Liver (tissue), 8 donors: ENCODE measurements at regions not wholly inside any gene's neighbourhood (a gene's known extent, or its start where the extent isn't known, plus 50 kb on each side); places are given as distances from the start of the nearest gene placed in this dataset.

Experiments
- DNase-seq: peaks from one replicate; pipeline ENCODE4 v3.0.0-alpha.2; 2017; ENCODE audit warnings: low spot score
- H3K27ac ChIP-seq, 2 donors: one replicate each; pipeline ENCODE4 v1.7.0; 2013; ENCODE audit warnings: inconsistent platforms in 2 of 2, low read length in 2 of 2, control low read depth in 1 of 2, low read depth in 1 of 2, mild to moderate bottlenecking in 1 of 2
- H3K27me3 ChIP-seq, 4 donors: one replicate each; pipeline versions ENCODE4 v1.6.1 to v1.7.0; 2013; ENCODE audit warnings: low read length in 3 of 4, inconsistent platforms in 1 of 4, mild to moderate bottlenecking in 1 of 4, moderate library complexity in 1 of 4; ENCODE audit not compliant: control insufficient read depth in 4 of 4, insufficient read depth in 4 of 4
- H3K36me3 ChIP-seq, 4 donors: one replicate each; pipeline versions ENCODE4 v1.6.1 to v1.7.0; 2013; ENCODE audit warnings: low read length in 3 of 4, mild to moderate bottlenecking in 3 of 4, low read depth in 1 of 4, moderate library complexity in 1 of 4; ENCODE audit not compliant: control insufficient read depth in 4 of 4, insufficient read depth in 3 of 4
- H3K4me1 ChIP-seq, 4 donors: one replicate each; pipeline versions ENCODE4 v1.6.1 to v1.7.0; 2013; ENCODE audit warnings: low read length in 3 of 4, mild to moderate bottlenecking in 3 of 4, moderate library complexity in 1 of 4; ENCODE audit not compliant: control insufficient read depth in 4 of 4, insufficient read depth in 4 of 4
- H3K4me3 ChIP-seq, 3 donors: one replicate each; pipeline versions ENCODE4 v1.6.1 to v1.7.0; 2013; ENCODE audit warnings: low read length in 3 of 3, control low read depth in 1 of 3, low read depth in 1 of 3, mild to moderate bottlenecking in 1 of 3
- H3K9ac ChIP-seq, 2 donors: one replicate each; pipeline ENCODE4 v1.7.0; 2013; ENCODE audit warnings: low read length in 2 of 2, mild to moderate bottlenecking in 2 of 2, moderate library complexity in 2 of 2, control low read depth in 1 of 2, low read depth in 1 of 2
- H3K9me3 ChIP-seq, 4 donors: one replicate each; pipeline versions ENCODE4 v1.6.1 to v1.7.0; 2013; ENCODE audit warnings: low read length in 3 of 4; ENCODE audit not compliant: control insufficient read depth in 4 of 4
- EGR1 ChIP-seq, 2 donors: IDR thresholded peaks; 2 replicates each; pipeline ENCODE4 v1.6.1; 2016 to 2018; ENCODE audit warnings: antibody characterized with exemption in 2 of 2, low read depth in 2 of 2
- FOXA2 ChIP-seq: IDR thresholded peaks from 2 replicates; pipeline ENCODE4 v1.6.1; 2016; ENCODE audit warnings: antibody characterized with exemption
- GABPA ChIP-seq, 2 donors: IDR thresholded peaks in 1 of 2; conservative IDR thresholded peaks in 1 of 2; 2 replicates each; pipeline ENCODE4 v1.6.1; 2016; ENCODE audit warnings: antibody characterized with exemption in 2 of 2, mild to moderate bottlenecking in 1 of 2, moderate library complexity in 1 of 2
- HNF4A ChIP-seq, 2 donors: conservative IDR thresholded peaks; 2 replicates each; pipeline ENCODE4 v1.6.1; 2016; ENCODE audit warnings: antibody characterized with exemption in 2 of 2, mild to moderate bottlenecking in 2 of 2
- RAD21 ChIP-seq, 2 donors: IDR thresholded peaks; 2 replicates each; pipeline ENCODE4 v1.6.1; 2016; ENCODE audit warnings: antibody characterized with exemption in 2 of 2, mild to moderate bottlenecking in 2 of 2
- RXRA ChIP-seq, 2 donors: IDR thresholded peaks; 2 replicates each; pipeline ENCODE4 v1.6.1; 2017 to 2018; ENCODE audit warnings: antibody characterized with exemption in 2 of 2, mild to moderate bottlenecking in 1 of 2
- SP1 ChIP-seq: IDR thresholded peaks from 2 replicates; pipeline ENCODE4 v1.6.1; 2018; ENCODE audit warnings: antibody characterized with exemption, mild to moderate bottlenecking
- TAF1 ChIP-seq: conservative IDR thresholded peaks from 2 replicates; pipeline ENCODE4 v1.6.1; 2016; ENCODE audit warnings: antibody characterized with exemption, mild to moderate bottlenecking
- YY1 ChIP-seq: IDR thresholded peaks from 2 replicates; pipeline ENCODE4 v1.6.1; 2016; ENCODE audit warnings: antibody characterized with exemption, mild to moderate bottlenecking
- WGBS: extraction: QIAGEN DNeasy Blood & Tissue Kit; methylation state at CpG from one replicate; pipeline ENCODE4 v1.1.7; 2013; 5-methylcytosine and 5-hydroxymethylcytosine counted together
- TF ChIP-seq, protein P1 (sequence below): IDR thresholded peaks from 2 replicates; pipeline ENCODE4 v1.6.1; 2016; ENCODE audit warnings: antibody characterized with exemption, mild to moderate bottlenecking
- TF ChIP-seq, protein P2 (sequence below): IDR thresholded peaks from 2 replicates; pipeline ENCODE4 v1.6.1; 2016; ENCODE audit warnings: antibody characterized with exemption
- TF ChIP-seq, protein P3 (sequence below): fragments of 150-350 bp; IDR thresholded peaks from 2 replicates; pipeline ENCODE4 v1.5.1; 2017; ENCODE audit warnings: improper control_type of control experiment, low read depth, low read length; ENCODE audit not compliant: missing input control
- TF ChIP-seq, protein P4 (sequence below): IDR thresholded peaks from 2 replicates; pipeline ENCODE4 v1.6.1; 2016; ENCODE audit warnings: antibody characterized with exemption
- donor health status: healthy.
- donor health status: healthy.
- donor health status: healthy.
- donor health status: healthy.
- donor health status: healthy.

DNA sequence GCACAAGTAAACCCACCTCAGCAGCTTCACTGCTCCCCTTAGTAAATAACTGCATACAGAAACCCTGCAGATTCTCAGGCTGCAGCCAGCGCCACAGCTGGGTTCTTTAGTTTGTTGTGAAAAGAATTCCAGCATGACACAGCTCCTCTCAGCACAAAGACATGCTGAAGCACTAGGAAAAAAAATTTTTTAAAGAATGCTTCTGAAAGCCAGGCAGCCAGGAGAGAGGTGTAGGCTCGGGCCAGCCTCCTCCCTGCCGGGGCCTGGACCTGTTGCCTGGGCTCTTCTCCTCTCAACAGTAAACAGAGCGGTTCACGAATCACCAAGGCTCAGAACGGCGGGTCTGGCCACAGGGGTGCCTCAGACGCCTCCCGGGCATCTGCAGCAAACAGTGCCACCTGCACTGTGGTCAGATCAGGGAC lies 95.7 kb upstream of the POU3F3 start:
- TF ChIP-seq SP1 (no peak), GABPA (IDR thresholded peaks at IDR 0.05 in 1 of 2, conservative IDR thresholded peaks at IDR 0.05 in 1 of 2) (no peak), EGR1 (IDR thresholded peaks at IDR 0.05; ENCODE audit: low read depth in 2 of 2) (no peak), YY1 (no peak), HNF4A (conservative IDR thresholded peaks at IDR 0.05) (no peak), TAF1 (no peak), FOXA2 (no peak)
- TF ChIP-seq, protein P1, sequence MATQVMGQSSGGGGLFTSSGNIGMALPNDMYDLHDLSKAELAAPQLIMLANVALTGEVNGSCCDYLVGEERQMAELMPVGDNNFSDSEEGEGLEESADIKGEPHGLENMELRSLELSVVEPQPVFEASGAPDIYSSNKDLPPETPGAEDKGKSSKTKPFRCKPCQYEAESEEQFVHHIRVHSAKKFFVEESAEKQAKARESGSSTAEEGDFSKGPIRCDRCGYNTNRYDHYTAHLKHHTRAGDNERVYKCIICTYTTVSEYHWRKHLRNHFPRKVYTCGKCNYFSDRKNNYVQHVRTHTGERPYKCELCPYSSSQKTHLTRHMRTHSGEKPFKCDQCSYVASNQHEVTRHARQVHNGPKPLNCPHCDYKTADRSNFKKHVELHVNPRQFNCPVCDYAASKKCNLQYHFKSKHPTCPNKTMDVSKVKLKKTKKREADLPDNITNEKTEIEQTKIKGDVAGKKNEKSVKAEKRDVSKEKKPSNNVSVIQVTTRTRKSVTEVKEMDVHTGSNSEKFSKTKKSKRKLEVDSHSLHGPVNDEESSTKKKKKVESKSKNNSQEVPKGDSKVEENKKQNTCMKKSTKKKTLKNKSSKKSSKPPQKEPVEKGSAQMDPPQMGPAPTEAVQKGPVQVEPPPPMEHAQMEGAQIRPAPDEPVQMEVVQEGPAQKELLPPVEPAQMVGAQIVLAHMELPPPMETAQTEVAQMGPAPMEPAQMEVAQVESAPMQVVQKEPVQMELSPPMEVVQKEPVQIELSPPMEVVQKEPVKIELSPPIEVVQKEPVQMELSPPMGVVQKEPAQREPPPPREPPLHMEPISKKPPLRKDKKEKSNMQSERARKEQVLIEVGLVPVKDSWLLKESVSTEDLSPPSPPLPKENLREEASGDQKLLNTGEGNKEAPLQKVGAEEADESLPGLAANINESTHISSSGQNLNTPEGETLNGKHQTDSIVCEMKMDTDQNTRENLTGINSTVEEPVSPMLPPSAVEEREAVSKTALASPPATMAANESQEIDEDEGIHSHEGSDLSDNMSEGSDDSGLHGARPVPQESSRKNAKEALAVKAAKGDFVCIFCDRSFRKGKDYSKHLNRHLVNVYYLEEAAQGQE = no peak
- TF ChIP-seq, protein P2, sequence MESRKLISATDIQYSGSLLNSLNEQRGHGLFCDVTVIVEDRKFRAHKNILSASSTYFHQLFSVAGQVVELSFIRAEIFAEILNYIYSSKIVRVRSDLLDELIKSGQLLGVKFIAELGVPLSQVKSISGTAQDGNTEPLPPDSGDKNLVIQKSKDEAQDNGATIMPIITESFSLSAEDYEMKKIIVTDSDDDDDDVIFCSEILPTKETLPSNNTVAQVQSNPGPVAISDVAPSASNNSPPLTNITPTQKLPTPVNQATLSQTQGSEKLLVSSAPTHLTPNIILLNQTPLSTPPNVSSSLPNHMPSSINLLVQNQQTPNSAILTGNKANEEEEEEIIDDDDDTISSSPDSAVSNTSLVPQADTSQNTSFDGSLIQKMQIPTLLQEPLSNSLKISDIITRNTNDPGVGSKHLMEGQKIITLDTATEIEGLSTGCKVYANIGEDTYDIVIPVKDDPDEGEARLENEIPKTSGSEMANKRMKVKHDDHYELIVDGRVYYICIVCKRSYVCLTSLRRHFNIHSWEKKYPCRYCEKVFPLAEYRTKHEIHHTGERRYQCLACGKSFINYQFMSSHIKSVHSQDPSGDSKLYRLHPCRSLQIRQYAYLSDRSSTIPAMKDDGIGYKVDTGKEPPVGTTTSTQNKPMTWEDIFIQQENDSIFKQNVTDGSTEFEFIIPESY = no peak
- TF ChIP-seq, protein P3, sequence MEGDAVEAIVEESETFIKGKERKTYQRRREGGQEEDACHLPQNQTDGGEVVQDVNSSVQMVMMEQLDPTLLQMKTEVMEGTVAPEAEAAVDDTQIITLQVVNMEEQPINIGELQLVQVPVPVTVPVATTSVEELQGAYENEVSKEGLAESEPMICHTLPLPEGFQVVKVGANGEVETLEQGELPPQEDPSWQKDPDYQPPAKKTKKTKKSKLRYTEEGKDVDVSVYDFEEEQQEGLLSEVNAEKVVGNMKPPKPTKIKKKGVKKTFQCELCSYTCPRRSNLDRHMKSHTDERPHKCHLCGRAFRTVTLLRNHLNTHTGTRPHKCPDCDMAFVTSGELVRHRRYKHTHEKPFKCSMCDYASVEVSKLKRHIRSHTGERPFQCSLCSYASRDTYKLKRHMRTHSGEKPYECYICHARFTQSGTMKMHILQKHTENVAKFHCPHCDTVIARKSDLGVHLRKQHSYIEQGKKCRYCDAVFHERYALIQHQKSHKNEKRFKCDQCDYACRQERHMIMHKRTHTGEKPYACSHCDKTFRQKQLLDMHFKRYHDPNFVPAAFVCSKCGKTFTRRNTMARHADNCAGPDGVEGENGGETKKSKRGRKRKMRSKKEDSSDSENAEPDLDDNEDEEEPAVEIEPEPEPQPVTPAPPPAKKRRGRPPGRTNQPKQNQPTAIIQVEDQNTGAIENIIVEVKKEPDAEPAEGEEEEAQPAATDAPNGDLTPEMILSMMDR = no peak
- no peak for DNase-seq

DNA sequence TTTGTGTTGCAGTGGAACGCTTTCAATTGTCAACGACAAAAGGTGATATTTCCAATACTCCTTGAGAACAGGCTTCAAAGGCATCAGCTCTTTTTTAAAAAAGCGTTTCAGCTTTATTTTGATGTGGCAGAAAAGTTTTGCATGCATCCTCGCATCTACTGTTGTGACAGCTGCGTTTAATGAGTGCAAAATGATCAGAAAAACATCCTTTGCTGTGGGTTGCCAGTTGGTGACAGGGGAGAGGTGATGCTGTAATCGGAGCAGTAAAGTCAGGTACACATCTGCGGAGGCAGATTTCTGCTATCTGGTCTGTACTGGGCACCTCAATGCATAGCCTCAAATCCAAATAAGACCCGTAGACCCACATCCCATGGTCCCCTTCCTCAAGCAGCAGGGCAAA lies 91.9 kb upstream of the POU3F3 start:
- TF ChIP-seq, protein P1 = no peak
- TF ChIP-seq RAD21 (IDR thresholded peaks at IDR 0.05) (no peak), RXRA (IDR thresholded peaks at IDR 0.05) (no peak), TAF1 (no peak), GABPA (IDR thresholded peaks at IDR 0.05 in 1 of 2, conservative IDR thresholded peaks at IDR 0.05 in 1 of 2) (no peak)
- TF ChIP-seq, protein P3 = no peak
- TF ChIP-seq, protein P4, sequence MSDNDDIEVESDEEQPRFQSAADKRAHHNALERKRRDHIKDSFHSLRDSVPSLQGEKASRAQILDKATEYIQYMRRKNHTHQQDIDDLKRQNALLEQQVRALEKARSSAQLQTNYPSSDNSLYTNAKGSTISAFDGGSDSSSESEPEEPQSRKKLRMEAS = no peak
- Histone ChIP-seq H3K27me3 (no peaks in the 10 kb centered on the region), H3K4me3 (no peak overlapping the region), H3K27ac (no peak overlapping the region), H3K36me3 (no peaks in the 10 kb centered on the region), H3K9ac (no peak overlapping the region), H3K9me3 (no peaks in the 10 kb centered on the region), H3K4me1 (no peaks in the 10 kb centered on the region)
- WGBS = 72% methylated on average over 8 of the region's 8 CpGs
- DNase-seq = no peak

More for the DNA sequence above, 95.7 kb upstream of the POU3F3 start:
- H3K4me1 ChIP-seq = no peaks in the 10 kb centered on the region
- no peak overlapping the region for H3K4me3 ChIP-seq
- H3K9ac ChIP-seq = no peak overlapping the region
- H3K27ac ChIP-seq = no peak overlapping the region
- no peaks in the 10 kb centered on the region for H3K36me3 ChIP-seq
- 9% methylated on average over 9 of the region's 9 CpGs for WGBS
- no peaks in the 10 kb centered on the region for H3K9me3 ChIP-seq
- H3K27me3 ChIP-seq = peaks cover 0 to 5% (median 0%) of the 10 kb centered on the region in 4 donors
